NT2/D1 (cell line): ENCODE measurements at regions not wholly inside any gene's neighbourhood (a gene's known extent, or its start where the extent isn't known, plus 50 kb on each side); places are given as distances from the start of the nearest gene placed in this dataset.

Experiments used
- DNase-seq: peaks from one replicate; pipeline ENCODE4 v3.0.0-alpha.2; 2011; ENCODE audit warnings: low read depth, low spot score
- H3K27me3 ChIP-seq: 2 replicates; pipeline ENCODE4 v1.6.0; 2011; ENCODE audit warnings: mild to moderate bottlenecking; ENCODE audit not compliant: insufficient read length, insufficient read depth
- H3K36me3 ChIP-seq: 2 replicates; pipeline ENCODE4 v1.6.1; 2011; ENCODE audit warnings: mild to moderate bottlenecking, low read length, mixed read lengths; ENCODE audit not compliant: insufficient read depth, insufficient read length
- H3K4me1 ChIP-seq: 2 replicates; pipeline ENCODE4 v1.5.1; 2011; ENCODE audit not compliant: insufficient read depth, insufficient read length
- H3K4me3 ChIP-seq: 2 replicates; pipeline ENCODE4 v1.5.1; 2011; ENCODE audit warnings: low read depth; ENCODE audit not compliant: insufficient read length
- H3K9ac ChIP-seq: 2 replicates; pipeline ENCODE4 v1.6.0; 2011; ENCODE audit warnings: low read depth; ENCODE audit not compliant: insufficient read length
- H3K9me3 ChIP-seq: 2 replicates; pipeline ENCODE4 v1.5.1; 2011; ENCODE audit warnings: mild to moderate bottlenecking, low read length; ENCODE audit not compliant: insufficient read depth
- SUZ12 ChIP-seq: IDR thresholded peaks from 2 replicates; pipeline ENCODE4 v1.6.1; 2011; ENCODE audit not compliant: insufficient read length, insufficient read depth; ENCODE audit errors: extremely low read depth
- YY1 ChIP-seq: IDR thresholded peaks from 2 replicates; pipeline ENCODE4 v1.6.1; 2011; ENCODE audit not compliant: insufficient read length, insufficient read depth
- ZNF274 ChIP-seq: IDR thresholded peaks from 2 replicates; pipeline ENCODE4 v1.6.1; 2011; ENCODE audit warnings: mild to moderate bottlenecking, low read depth, low read length

GRCh38 chr6:84361372-84362192, 134.1 kb upstream of the CEP162 start:
- H3K9ac ChIP-seq, result no peak overlapping the region
- peaks cover 2% of the 10 kb centered on the region for H3K4me1 ChIP-seq
- no peaks in the 10 kb centered on the region for H3K27me3 ChIP-seq
- TF ChIP-seq SUZ12 (no peak), YY1 (no peak), ZNF274 (no peak)
- H3K36me3 ChIP-seq, result no peaks in the 10 kb centered on the region
- DNase-seq, result no peak
- H3K9me3 ChIP-seq, result no peaks in the 10 kb centered on the region
- H3K4me3 ChIP-seq, result no peak overlapping the region

- TF ChIP-seq SUZ12 (no peak), ZNF274 (no peak), YY1 (no peak)
- H3K9ac ChIP-seq, result no peak overlapping the region
- H3K4me3 ChIP-seq, result no peak overlapping the region
- DNase-seq, result no peak
- no peaks in the 10 kb centered on the region; the same call in 1 of the 2 replicates for H3K9me3 ChIP-seq
- no peaks in the 10 kb centered on the region for H3K27me3 ChIP-seq
- H3K36me3 ChIP-seq, result no peaks in the 10 kb centered on the region
- peaks cover 2% of the 10 kb centered on the region for H3K4me1 ChIP-seq
Measured at GRCh38 chr6:84360039-84360438, 132.6 kb upstream of the CEP162 start.

GRCh38 chr6:84358581-84358980, 131.1 kb upstream of the CEP162 start:
- TF ChIP-seq SUZ12, result no peak
- no peak for TF ChIP-seq YY1
- no peak for TF ChIP-seq ZNF274
- H3K9ac ChIP-seq, result no peak overlapping the region
- H3K27me3 ChIP-seq, result no peaks in the 10 kb centered on the region
- H3K4me3 ChIP-seq, result no peak overlapping the region
- DNase-seq, result no peak
- H3K9me3 ChIP-seq, result no peaks in the 10 kb centered on the region; the same call in 1 of the 2 replicates
- H3K36me3 ChIP-seq, result no peaks in the 10 kb centered on the region
- H3K4me1 ChIP-seq, result peaks cover 2% of the 10 kb centered on the region

GRCh38 chr6:84357631-84358030, 130.2 kb upstream of the CEP162 start:
- Histone ChIP-seq H3K4me3 (no peak overlapping the region), H3K9me3 (no peaks in the 10 kb centered on the region; the same call in 1 of the 2 replicates), H3K9ac (no peak overlapping the region), H3K4me1 (peaks cover 2% of the 10 kb centered on the region), H3K36me3 (no peaks in the 10 kb centered on the region), H3K27me3 (no peaks in the 10 kb centered on the region)
- TF ChIP-seq YY1, result no peak
- TF ChIP-seq ZNF274, result no peak
- TF ChIP-seq SUZ12, result no peak
- no peak for DNase-seq

- no peak for DNase-seq
- no peaks in the 10 kb centered on the region; the same call in 1 of the 2 replicates for H3K9me3 ChIP-seq
Measured at GRCh38 chr6:84356907-84357306, 129.5 kb upstream of the CEP162 start.

GRCh38 chr6:84353459-84354423, 126.3 kb upstream of the CEP162 start:
- Histone ChIP-seq H3K4me1 (peaks cover 2% of the 10 kb centered on the region), H3K36me3 (no peaks in the 10 kb centered on the region), H3K9ac (no peak overlapping the region), H3K27me3 (no peaks in the 10 kb centered on the region), H3K4me3 (no peak overlapping the region), H3K9me3 (no peaks in the 10 kb centered on the region; the same call in 1 of the 2 replicates)
- TF ChIP-seq YY1, result no peak
- no peak for DNase-seq

More at GRCh38 chr6:84356907-84357306, 129.5 kb upstream of the CEP162 start:
- Histone ChIP-seq H3K36me3 (no peaks in the 10 kb centered on the region), H3K27me3 (no peaks in the 10 kb centered on the region), H3K4me3 (no peak overlapping the region), H3K9ac (no peak overlapping the region), H3K4me1 (peaks cover 2% of the 10 kb centered on the region)
- no peak for TF ChIP-seq YY1

GRCh38 chr6:84350397-84350796, 123.0 kb upstream of the CEP162 start:
- Histone ChIP-seq H3K4me1 (no peaks in the 10 kb centered on the region), H3K9me3 (no peaks in the 10 kb centered on the region; the same call in 1 of the 2 replicates), H3K9ac (no peak overlapping the region), H3K36me3 (no peaks in the 10 kb centered on the region), H3K27me3 (no peaks in the 10 kb centered on the region), H3K4me3 (no peak overlapping the region)
- no peak for DNase-seq
- TF ChIP-seq SUZ12 (no peak), YY1 (no peak), ZNF274 (no peak)
